Stimulated activated CD8-positive, alpha-beta memory T cell treated with anti-CD3 and anti-CD28 coated beads, Interleukin-15, amount 100 ng/mL, for 1 hour (primary cell): ENCODE measurements at regions not wholly inside any gene's neighbourhood (a gene's known extent, or its start where the extent isn't known, plus 50 kb on each side); places are given as distances from the start of the nearest gene placed in this dataset.
"Not testable (repeated sequence)": the region's sequence is repeated elsewhere in the genome, so short reads cannot be mapped to it uniquely, and the experiment has no call there.

ENCODE experiments used
- DNase-seq: peaks from one replicate; pipeline ENCODE4 v3.0.0-alpha.2; 2020; ENCODE audit warnings: low read depth

GRCh38 chr14:48260394-48261295 lies 585.2 kb upstream of the MDGA2 start:
- DNase-seq: not testable (repeated sequence)

GRCh38 chr14:48259876-48260275 lies 584.5 kb upstream of the MDGA2 start:
- DNase-seq: not testable (repeated sequence)

GRCh38 chr14:48259232-48259631 lies 583.8 kb upstream of the MDGA2 start:
- not testable (repeated sequence) for DNase-seq

- not testable (repeated sequence) for DNase-seq
These were observed 583.3 kb upstream of the MDGA2 start for GRCh38 chr14:48258703-48259102.

GRCh38 chr14:48253020-48253419 lies 577.6 kb upstream of the MDGA2 start:
- DNase-seq: no peak

GRCh38 chr14:48251290-48251689 lies 575.9 kb upstream of the MDGA2 start:
- DNase-seq: no peak

- DNase-seq: no peak
These were observed 575.2 kb upstream of the MDGA2 start for GRCh38 chr14:48250575-48250974.

GRCh38 chr14:48247977-48248376 lies 572.6 kb upstream of the MDGA2 start:
- DNase-seq: no peak

GRCh38 chr14:48243900-48244299 lies 568.5 kb upstream of the MDGA2 start:
- DNase-seq: no peak

- DNase-seq: no peak
These were observed 553.7 kb upstream of the MDGA2 start for GRCh38 chr14:48229091-48229490.

GRCh38 chr14:48193893-48194292 lies 518.5 kb upstream of the MDGA2 start:
- no peak for DNase-seq

GRCh38 chr14:48149624-48150023 lies 474.2 kb upstream of the MDGA2 start:
- not testable (repeated sequence) for DNase-seq

GRCh38 chr14:48140804-48141203 lies 465.4 kb upstream of the MDGA2 start:
- DNase-seq: no peak

GRCh38 chr14:48129472-48129871 lies 454.1 kb upstream of the MDGA2 start:
- no peak for DNase-seq

- no peak for DNase-seq
These were observed 452.3 kb upstream of the MDGA2 start for GRCh38 chr14:48127674-48128073.

- no peak for DNase-seq
These were observed 450.2 kb upstream of the MDGA2 start for GRCh38 chr14:48125654-48126053.

- DNase-seq: no peak
These were observed 438.3 kb upstream of the MDGA2 start for GRCh38 chr14:48113713-48114112.

- DNase-seq: no peak
These were observed 435.7 kb upstream of the MDGA2 start for GRCh38 chr14:48111151-48111550.

GRCh38 chr14:48107646-48108045 lies 432.2 kb upstream of the MDGA2 start:
- DNase-seq: no peak

- DNase-seq: no peak
These were observed 421.5 kb upstream of the MDGA2 start for GRCh38 chr14:48096897-48097296.

GRCh38 chr14:48086516-48086915 lies 411.1 kb upstream of the MDGA2 start:
- no peak for DNase-seq

- no peak for DNase-seq
These were observed 400.1 kb upstream of the MDGA2 start for GRCh38 chr14:48075487-48075886.

- no peak for DNase-seq
These were observed 377.6 kb upstream of the MDGA2 start for GRCh38 chr14:48052973-48053372.

- DNase-seq: no peak
These were observed 360.4 kb upstream of the MDGA2 start for GRCh38 chr14:48035836-48036235.
